B cell (primary cell): ENCODE measurements at regions not wholly inside any gene's neighbourhood (a gene's known extent, or its start where the extent isn't known, plus 50 kb on each side); places are given as distances from the start of the nearest gene placed in this dataset.

Source experiments
- EZH2 ChIP-seq: IDR thresholded peaks from 2 replicates; pipeline ENCODE4 v1.6.1; 2012; ENCODE audit warnings: borderline replicate concordance, low read depth, mild to moderate bottlenecking, moderate library complexity, low read length; ENCODE audit not compliant: insufficient read depth, poor library complexity, severe bottlenecking
- TF ChIP-seq, protein P1 (sequence below): fragments of 200-600 bp; IDR thresholded peaks from one replicate; pipeline ENCODE4 v1.8.0; 2022; ENCODE audit warnings: antibody characterized with exemption, mild to moderate bottlenecking

DNA sequence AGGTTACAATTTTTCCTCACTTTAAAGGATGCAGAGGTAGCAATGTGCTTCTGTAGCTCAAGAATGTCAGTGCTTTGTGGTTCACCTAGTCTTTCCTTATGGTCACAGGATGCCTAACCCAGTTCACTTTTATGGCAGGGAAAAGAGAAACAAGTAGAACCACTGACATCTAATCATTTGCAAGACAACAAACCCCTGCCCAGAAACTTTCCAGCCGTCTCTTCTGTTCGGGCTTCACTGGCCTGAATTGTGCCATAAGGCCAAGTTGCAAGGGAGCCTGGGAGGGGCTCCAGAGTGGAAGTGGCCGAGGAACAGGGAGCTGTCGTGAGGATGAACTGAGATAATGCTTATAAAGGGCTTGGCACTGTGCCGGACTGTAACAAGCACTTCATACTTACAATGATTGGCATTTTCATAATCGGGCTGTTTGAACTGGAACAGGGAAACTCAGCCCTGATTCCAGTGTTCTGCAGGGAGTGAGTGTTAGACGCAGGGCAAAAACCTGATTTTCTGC is 212.6 kb downstream of the BCAS1 start:
- TF ChIP-seq, protein P1, sequence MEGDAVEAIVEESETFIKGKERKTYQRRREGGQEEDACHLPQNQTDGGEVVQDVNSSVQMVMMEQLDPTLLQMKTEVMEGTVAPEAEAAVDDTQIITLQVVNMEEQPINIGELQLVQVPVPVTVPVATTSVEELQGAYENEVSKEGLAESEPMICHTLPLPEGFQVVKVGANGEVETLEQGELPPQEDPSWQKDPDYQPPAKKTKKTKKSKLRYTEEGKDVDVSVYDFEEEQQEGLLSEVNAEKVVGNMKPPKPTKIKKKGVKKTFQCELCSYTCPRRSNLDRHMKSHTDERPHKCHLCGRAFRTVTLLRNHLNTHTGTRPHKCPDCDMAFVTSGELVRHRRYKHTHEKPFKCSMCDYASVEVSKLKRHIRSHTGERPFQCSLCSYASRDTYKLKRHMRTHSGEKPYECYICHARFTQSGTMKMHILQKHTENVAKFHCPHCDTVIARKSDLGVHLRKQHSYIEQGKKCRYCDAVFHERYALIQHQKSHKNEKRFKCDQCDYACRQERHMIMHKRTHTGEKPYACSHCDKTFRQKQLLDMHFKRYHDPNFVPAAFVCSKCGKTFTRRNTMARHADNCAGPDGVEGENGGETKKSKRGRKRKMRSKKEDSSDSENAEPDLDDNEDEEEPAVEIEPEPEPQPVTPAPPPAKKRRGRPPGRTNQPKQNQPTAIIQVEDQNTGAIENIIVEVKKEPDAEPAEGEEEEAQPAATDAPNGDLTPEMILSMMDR, result no peak
- TF ChIP-seq EZH2, result no peak
